PC-9 (cell line): ENCODE measurements at regions not wholly inside any gene's neighbourhood (a gene's known extent, or its start where the extent isn't known, plus 50 kb on each side); places are given as distances from the start of the nearest gene placed in this dataset.

Source experiments
- BruUV-seq: library from RNA; stranded (reverse); fragments of 400-500 nt; replicated peaks from 2 replicates; lab custom pipeline; 2021; lab: Mats Ljungman, UMichigan
- CTCF ChIA-PET: fragments of 300-600 bp; sonication (Branson Sonifier 250); formaldehyde crosslinking; loops from one replicate; lab custom pipeline; 2022; ENCODE audit warnings: antibody characterized with exemption; lab: Charles Lee
- POLR2A ChIA-PET: fragments of 300-600 bp; sonication (Branson Sonifier 250); formaldehyde crosslinking; loops from one replicate; lab custom pipeline; 2022; ENCODE audit warnings: antibody characterized with exemption; ENCODE audit not compliant: unreplicated experiment; lab: Charles Lee
- DNase-seq, 2 experiments: peaks; one replicate each; pipeline versions ENCODE4 v3.0.0 to v3.0.0-alpha.2; 2015 to 2022; ENCODE audit warnings: mixed read lengths in 1 of 2
- H2AFZ ChIP-seq: fragments of 200-600 bp; sonication (generic); 2 replicates; pipeline ENCODE4 v1.8.1; 2017; ENCODE audit warnings: antibody characterized with exemption
- H3F3A ChIP-seq: fragments of 200-600 bp; sonication (generic); 2 replicates; pipeline ENCODE4 v1.8.1; 2017; ENCODE audit warnings: antibody characterized with exemption, mild to moderate bottlenecking, low read depth; ENCODE audit not compliant: insufficient read depth
- H3K27ac ChIP-seq: fragments of 200-600 bp; sonication (generic); 2 replicates; pipeline ENCODE4 v1.6.1; 2016; ENCODE audit warnings: mixed run types
- H3K27me3 ChIP-seq: fragments of 200-600 bp; sonication (generic); 2 replicates; pipeline ENCODE4 v1.6.1; 2016; ENCODE audit warnings: low read depth, mixed run types; ENCODE audit not compliant: insufficient read depth
- H3K36me3 ChIP-seq: fragments of 200-600 bp; sonication (generic); 2 replicates; pipeline ENCODE4 v1.6.1; 2016; ENCODE audit warnings: low read depth, mixed run types
- H3K4me1 ChIP-seq: fragments of 200-600 bp; sonication (generic); replicated peaks from 2 replicates; pipeline ENCODE4 v1.6.1; 2016; ENCODE audit warnings: mixed run types; ENCODE audit not compliant: insufficient read depth
- H3K4me2 ChIP-seq: fragments of 200-600 bp; sonication (generic); 2 replicates; pipeline ENCODE4 v1.6.1; 2017; ENCODE audit warnings: mixed run types
- H3K4me3 ChIP-seq: fragments of 200-600 bp; sonication (generic); 2 replicates; pipeline ENCODE4 v1.6.1; 2016; ENCODE audit warnings: mixed run types
- H3K79me2 ChIP-seq: fragments of 200-600 bp; sonication (generic); 2 replicates; pipeline ENCODE4 v1.6.1; 2017; ENCODE audit warnings: low read depth, mixed run types
- H3K9me2 ChIP-seq: fragments of 200-600 bp; sonication (generic); 2 replicates; pipeline ENCODE4 v1.8.1; 2017; ENCODE audit warnings: mild to moderate bottlenecking; ENCODE audit not compliant: insufficient read depth
- H3K9me3 ChIP-seq: fragments of 200-600 bp; sonication (generic); 2 replicates; pipeline ENCODE4 v1.8.1; 2016; ENCODE audit warnings: low read depth; ENCODE audit not compliant: insufficient read depth
- H4K20me1 ChIP-seq: fragments of 200-600 bp; sonication (generic); 2 replicates; pipeline ENCODE4 v1.8.1; 2017; ENCODE audit not compliant: insufficient read depth
- CTCF ChIP-seq: fragments of 200-600 bp; sonication (generic); conservative IDR thresholded peaks from 2 replicates; pipeline ENCODE4 v1.6.1; 2017; ENCODE audit warnings: mixed run types, antibody characterized with exemption, mild to moderate bottlenecking, moderate library complexity
- EZH2 ChIP-seq: fragments of 200-600 bp; sonication (generic); IDR thresholded peaks from 2 replicates; pipeline ENCODE4 v1.8.0; 2017; ENCODE audit warnings: antibody characterized with exemption, low read depth
- intact Hi-C: fragments of 100-400 bp; cut with micrococcal nuclease; formaldehyde crosslinking; loops from one replicate; pipeline ENCODE4 v1.10.0; 2022; ENCODE audit not compliant: unreplicated experiment

GRCh38 chr1:213715182-213715581, 272.6 kb upstream of the PROX1 start:
- POLR2A ChIA-PET: no interaction called here
- CTCF ChIA-PET: no interaction called here

GRCh38 chr1:213719462-213719861, 268.3 kb upstream of the PROX1 start:
- intact Hi-C loops: no loop called here
- no peak overlapping the region for H3K27ac ChIP-seq
- H3K4me2 ChIP-seq: no peak overlapping the region
- no peaks in the 10 kb centered on the region for H3K9me2 ChIP-seq
- no peaks in the 10 kb centered on the region for H3K27me3 ChIP-seq
- H3K79me2 ChIP-seq: no peaks in the 10 kb centered on the region
- H3K4me1 ChIP-seq: no peaks in the 10 kb centered on the region
- H3K36me3 ChIP-seq: no peaks in the 10 kb centered on the region
- H2AFZ ChIP-seq: no peak overlapping the region
- no TSS peak for BruUV-seq
- H3K9me3 ChIP-seq: peaks cover 9% of the 10 kb centered on the region; the same call in 1 of the 2 replicates
- POLR2A ChIA-PET: no interaction called here
- H3F3A ChIP-seq: no peaks in the 10 kb centered on the region
- no peak overlapping the region for H3K4me3 ChIP-seq
- CTCF ChIA-PET: no interaction called here
- TF ChIP-seq CTCF: no peak
- no peak for TF ChIP-seq EZH2
- H4K20me1 ChIP-seq: no peaks in the 10 kb centered on the region
- no peak for DNase-seq

More at GRCh38 chr1:213715182-213715581, 272.6 kb upstream of the PROX1 start:
- no peaks in the 10 kb centered on the region for H3K79me2 ChIP-seq
- H3K27me3 ChIP-seq: no peaks in the 10 kb centered on the region
- TF ChIP-seq CTCF (no peak), EZH2 (no peak)
- no peak overlapping the region for H3K4me2 ChIP-seq
- no peak overlapping the region for H3K4me3 ChIP-seq
- no peaks in the 10 kb centered on the region for H4K20me1 ChIP-seq
- H2AFZ ChIP-seq: no peak overlapping the region
- H3F3A ChIP-seq: no peaks in the 10 kb centered on the region
- BruUV-seq: no TSS peak
- no peaks in the 10 kb centered on the region for H3K9me2 ChIP-seq
- no peaks in the 10 kb centered on the region for H3K4me1 ChIP-seq
- intact Hi-C loops: no loop called here
- no peak overlapping the region for H3K27ac ChIP-seq
- H3K9me3 ChIP-seq: peaks cover 5% of the 10 kb centered on the region; the same call in 1 of the 2 replicates
- DNase-seq: no peak
- H3K36me3 ChIP-seq: no peaks in the 10 kb centered on the region

- Histone ChIP-seq H3K27me3 (no peaks in the 10 kb centered on the region), H3K79me2 (no peaks in the 10 kb centered on the region), H3K9me3 (peaks cover 9% of the 10 kb centered on the region; the same call in 1 of the 2 replicates), H3K4me1 (no peaks in the 10 kb centered on the region), H3F3A (no peaks in the 10 kb centered on the region), H3K27ac (no peak overlapping the region), H3K36me3 (no peaks in the 10 kb centered on the region), H3K4me2 (no peak overlapping the region), H3K9me2 (no peaks in the 10 kb centered on the region), H2AFZ (no peak overlapping the region), H4K20me1 (no peaks in the 10 kb centered on the region), H3K4me3 (no peak overlapping the region)
- intact Hi-C loops: no loop called here
- ChIA-PET POLR2A (no interaction called here), CTCF (no interaction called here)
- BruUV-seq: no TSS peak
- no peak for DNase-seq
- no peak for TF ChIP-seq EZH2
- no peak for TF ChIP-seq CTCF
These were observed 267.7 kb upstream of the PROX1 start for GRCh38 chr1:213720032-213720431.
